Uterus (tissue), 3 donors: ENCODE measurements at regions not wholly inside any gene's neighbourhood (a gene's known extent, or its start where the extent isn't known, plus 50 kb on each side); places are given as distances from the start of the nearest gene placed in this dataset.

Experiments used
- DNase-seq, 2 donors: peaks; one replicate each; pipeline ENCODE4 v3.0.0-alpha.2; 2019 to 2020
- H3K27ac ChIP-seq, 2 donors: fragments of 200-600 bp; sonication (generic); 1 replicate in 1 of 2; 2 replicates in 1 of 2; pipeline ENCODE4 v1.5.1; 2016 to 2018
- H3K27me3 ChIP-seq, 2 donors: fragments of 200-600 bp; sonication (generic); one replicate each; pipeline ENCODE4 v1.5.1; 2018 to 2019; ENCODE audit warnings: control low read depth in 1 of 2
- H3K36me3 ChIP-seq, 2 donors: fragments of 200-600 bp; sonication (generic); one replicate each; pipeline ENCODE4 v1.5.1; 2019; ENCODE audit warnings: control low read depth in 1 of 2
- H3K4me1 ChIP-seq, 2 donors: fragments of 200-600 bp; sonication (generic); one replicate each; pipeline ENCODE4 v1.5.1; 2018 to 2019; ENCODE audit warnings: control low read depth in 1 of 2
- H3K4me3 ChIP-seq, 2 donors: fragments of 200-600 bp; sonication (generic); 1 replicate in 1 of 2; 2 replicates in 1 of 2; pipeline ENCODE4 v1.5.1; 2018 to 2019; ENCODE audit warnings: mild to moderate bottlenecking in 1 of 2
- H3K9me3 ChIP-seq, 2 donors: fragments of 200-600 bp; sonication (generic); one replicate each; pipeline ENCODE4 v1.5.1; 2019; ENCODE audit warnings: control low read depth in 1 of 2
- CTCF ChIP-seq, 4 experiments: fragments of 200-600 bp in 2 of 4; fragments of 450-650 bp in 2 of 4; sonication (generic) in 2 of 4; IDR thresholded peaks; one replicate each; pipeline ENCODE4 v1.5.1; 2016 to 2019; ENCODE audit warnings: antibody characterized with exemption in 4 of 4, mild to moderate bottlenecking in 2 of 4, moderate library complexity in 1 of 4
- POLR2A ChIP-seq, 2 donors: fragments of 450-650 bp; IDR thresholded peaks; one replicate each; pipeline ENCODE4 v1.6.1; 2016; ENCODE audit warnings: antibody characterized with exemption in 2 of 2, mild to moderate bottlenecking in 1 of 2, moderate library complexity in 1 of 2
- intact Hi-C: fragments of 100-400 bp; cut with DNase I; formaldehyde crosslinking; loops from one replicate; pipeline ENCODE4 v1.15.1; 2023; ENCODE audit warnings: low total_unique reads
- donor health status: DM: yes; HTN: yes; CAD: no.

- no peaks in the 10 kb centered on the region for H3K27me3 ChIP-seq
- TF ChIP-seq POLR2A (IDR thresholded peaks at IDR 0.05), result no peak
- no peak for TF ChIP-seq CTCF (IDR thresholded peaks at IDR 0.05)
- no peaks in the 10 kb centered on the region for H3K4me1 ChIP-seq
- H3K9me3 ChIP-seq, result no peaks in the 10 kb centered on the region
- no peaks in the 10 kb centered on the region for H3K36me3 ChIP-seq
- intact Hi-C loops, result no loop called here
- no peak overlapping the region for H3K4me3 ChIP-seq
- no peak overlapping the region for H3K27ac ChIP-seq
- no peak for DNase-seq
These were observed 126.6 kb downstream of the SLC6A15 start for GRCh38 chr12:84785951-84786350.

- intact Hi-C loops, result no loop called here
- no peaks in the 10 kb centered on the region for H3K36me3 ChIP-seq
- H3K9me3 ChIP-seq, result no peaks in the 10 kb centered on the region
- H3K27me3 ChIP-seq, result no peaks in the 10 kb centered on the region
- no peak overlapping the region for H3K27ac ChIP-seq
- DNase-seq, result no peak
- no peaks in the 10 kb centered on the region for H3K4me1 ChIP-seq
- no peak overlapping the region for H3K4me3 ChIP-seq
- no peak for TF ChIP-seq POLR2A (IDR thresholded peaks at IDR 0.05)
- TF ChIP-seq CTCF (IDR thresholded peaks at IDR 0.05), result no peak
These were observed 127.3 kb downstream of the SLC6A15 start for GRCh38 chr12:84785281-84785680.

GRCh38 chr12:84779169-84779568 lies 133.4 kb downstream of the SLC6A15 start:
- intact Hi-C loops, result no loop called here
- H3K27me3 ChIP-seq, result no peaks in the 10 kb centered on the region
- TF ChIP-seq CTCF (IDR thresholded peaks at IDR 0.05) (no peak), POLR2A (IDR thresholded peaks at IDR 0.05) (no peak)
- no peak for DNase-seq
- no peak overlapping the region for H3K27ac ChIP-seq
- H3K9me3 ChIP-seq, result no peaks in the 10 kb centered on the region
- no peak overlapping the region for H3K4me3 ChIP-seq
- no peaks in the 10 kb centered on the region for H3K36me3 ChIP-seq
- H3K4me1 ChIP-seq, result no peaks in the 10 kb centered on the region

- Histone ChIP-seq H3K4me3 (no peak overlapping the region), H3K27ac (no peak overlapping the region), H3K9me3 (no peaks in the 10 kb centered on the region), H3K4me1 (no peaks in the 10 kb centered on the region), H3K27me3 (no peaks in the 10 kb centered on the region), H3K36me3 (no peaks in the 10 kb centered on the region)
- no peak for DNase-seq
- intact Hi-C loops, result no loop called here
- TF ChIP-seq POLR2A (IDR thresholded peaks at IDR 0.05) (no peak), CTCF (IDR thresholded peaks at IDR 0.05) (no peak)
These were observed 140.3 kb downstream of the SLC6A15 start for GRCh38 chr12:84772281-84772680.

GRCh38 chr12:84767079-84767478 lies 145.5 kb downstream of the SLC6A15 start:
- H3K36me3 ChIP-seq, result no peaks in the 10 kb centered on the region
- no peak overlapping the region for H3K27ac ChIP-seq
- no peaks in the 10 kb centered on the region for H3K27me3 ChIP-seq
- intact Hi-C loops, result no loop called here
- no peaks in the 10 kb centered on the region for H3K4me1 ChIP-seq
- H3K9me3 ChIP-seq, result no peaks in the 10 kb centered on the region
- DNase-seq, result no peak
- H3K4me3 ChIP-seq, result no peak overlapping the region
- TF ChIP-seq POLR2A (IDR thresholded peaks at IDR 0.05), result no peak
- TF ChIP-seq CTCF (IDR thresholded peaks at IDR 0.05), result no peak
